Effector memory CD8-positive, alpha-beta T cell (primary cell): ENCODE measurements at regions not wholly inside any gene's neighbourhood (a gene's known extent, or its start where the extent isn't known, plus 50 kb on each side); places are given as distances from the start of the nearest gene placed in this dataset.

ENCODE experiments used
- ATAC-seq: fragments of 150-1000 bp; cut with Tn5 transposase; replicated peaks from 2 replicates; pipeline ENCODE4 v1.10.0; 2021; ENCODE audit warnings: mild to moderate bottlenecking, moderate library complexity
- DNase-seq, 3 experiments: peaks; one replicate each; pipeline ENCODE4 v3.0.0; 2021
- H3K27ac Mint-ChIP-seq, 2 donors: one replicate each; pipeline ENCODE4 v1.8.0; 2022; ENCODE audit warnings: mild to moderate bottlenecking in 2 of 2, mixed read lengths in 2 of 2, moderate library complexity in 2 of 2
- H3K27me3 Mint-ChIP-seq, 2 donors: one replicate each; pipeline ENCODE4 v1.8.0; 2022; ENCODE audit warnings: mixed read lengths in 2 of 2
- H3K36me3 Mint-ChIP-seq: one replicate; pipeline ENCODE4 v1.8.0; 2022; ENCODE audit warnings: mild to moderate bottlenecking, moderate library complexity, mixed read lengths; ENCODE audit not compliant: insufficient read depth
- H3K4me1 Mint-ChIP-seq, 2 donors: one replicate each; pipeline ENCODE4 v1.8.0; 2022; ENCODE audit warnings: low read depth in 2 of 2, mixed read lengths in 2 of 2
- H3K4me3 Mint-ChIP-seq, 2 donors: one replicate each; pipeline ENCODE4 v1.8.0; 2022; ENCODE audit warnings: mild to moderate bottlenecking in 2 of 2, mixed read lengths in 2 of 2, moderate library complexity in 2 of 2
- H3K9me3 Mint-ChIP-seq, 2 donors: one replicate each; pipeline ENCODE4 v1.8.0; 2022; ENCODE audit warnings: mixed read lengths in 2 of 2

- peaks cover 3 to 9% of the 10 kb centered on the region in 2 donors for H3K9me3 Mint-ChIP-seq
- H3K4me3 Mint-ChIP-seq = no peak overlapping the region
- H3K4me1 Mint-ChIP-seq = peaks cover 0 to 3% of the 10 kb centered on the region in 2 donors
- peaks cover 17 to 29% of the 10 kb centered on the region in 2 donors for H3K27me3 Mint-ChIP-seq
- ATAC-seq (no peak), DNase-seq (no peak)
- H3K27ac Mint-ChIP-seq = no peak overlapping the region
- H3K36me3 Mint-ChIP-seq = no peaks in the 10 kb centered on the region
These were observed 171.9 kb upstream of the SALL3 start for GRCh38 chr18:78807668-78808067.

DNA sequence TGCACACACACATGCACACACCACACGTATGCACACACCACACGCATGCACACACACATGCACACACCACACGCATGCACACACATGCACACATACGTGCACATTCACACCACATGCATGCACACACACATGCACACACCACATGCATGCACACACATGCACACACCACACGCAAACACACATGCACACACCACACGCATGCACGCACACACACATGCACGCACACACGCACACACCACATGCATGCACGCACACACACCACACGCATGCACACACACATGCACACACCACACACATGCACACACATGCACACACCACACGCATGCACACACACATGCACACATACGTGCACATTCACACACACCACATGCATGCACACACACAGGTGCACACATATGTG lies 169.8 kb upstream of the SALL3 start:
- ATAC-seq (no peak), DNase-seq (no peak)
- no peak overlapping the region for H3K4me3 Mint-ChIP-seq
- no peaks in the 10 kb centered on the region for H3K36me3 Mint-ChIP-seq
- H3K4me1 Mint-ChIP-seq = peaks cover 0 to 3% of the 10 kb centered on the region in 2 donors
- peaks cover 23 to 27% of the 10 kb centered on the region in 2 donors for H3K27me3 Mint-ChIP-seq
- H3K27ac Mint-ChIP-seq = no peak overlapping the region
- H3K9me3 Mint-ChIP-seq = peaks cover 3 to 9% of the 10 kb centered on the region in 2 donors

DNA sequence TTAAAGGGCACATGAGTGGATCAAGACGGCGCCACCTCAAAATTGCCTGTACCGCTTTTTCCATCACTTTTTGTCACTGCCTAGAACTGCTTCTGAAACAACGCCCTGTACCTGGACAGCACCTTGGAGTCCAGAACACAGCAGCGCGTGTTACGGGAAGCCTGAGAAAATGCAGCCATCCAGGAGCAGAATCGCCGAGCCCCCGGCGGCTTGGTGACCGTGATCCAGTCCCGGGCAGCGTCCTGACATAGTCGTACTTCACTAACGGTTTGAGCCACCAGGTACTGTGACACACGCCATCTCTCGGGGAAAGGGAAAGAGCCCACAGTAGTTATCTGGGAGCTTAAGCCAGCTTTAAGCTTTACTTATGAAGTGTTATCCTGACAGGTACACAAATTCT lies 168.9 kb upstream of the SALL3 start:
- DNase-seq (no peak), ATAC-seq (no peak)
- H3K36me3 Mint-ChIP-seq = no peaks in the 10 kb centered on the region
- no peak overlapping the region for H3K4me3 Mint-ChIP-seq
- H3K27ac Mint-ChIP-seq = no peak overlapping the region
- H3K4me1 Mint-ChIP-seq = peaks cover 2 to 3% of the 10 kb centered on the region in 2 donors
- peaks cover 27 to 31% of the 10 kb centered on the region in 2 donors for H3K27me3 Mint-ChIP-seq
- peaks cover 3 to 9% of the 10 kb centered on the region in 2 donors for H3K9me3 Mint-ChIP-seq

DNA sequence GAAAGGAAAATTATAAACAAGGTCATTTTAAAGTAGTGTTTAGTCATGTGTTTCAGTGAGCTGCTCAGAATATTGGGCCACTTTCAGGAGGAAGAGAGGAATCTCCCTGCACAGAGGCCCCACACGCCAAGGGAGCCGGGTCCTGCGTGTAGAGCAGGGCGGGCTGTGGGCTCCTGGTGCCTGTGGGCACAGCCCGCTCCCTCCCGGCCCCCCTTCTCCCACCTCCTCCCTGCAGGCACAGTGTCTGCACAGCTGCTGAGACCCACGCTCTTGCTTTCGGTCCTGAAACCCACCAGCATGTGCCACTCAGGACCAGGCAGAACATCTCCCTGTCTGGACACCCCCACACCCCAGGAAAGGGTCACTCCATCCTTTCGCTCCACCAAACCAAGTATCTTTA lies 167.6 kb upstream of the SALL3 start:
- Mint-ChIP-seq H3K4me1 (peaks cover 2 to 3% of the 10 kb centered on the region in 2 donors), H3K27ac (no peak overlapping the region), H3K4me3 (no peak overlapping the region), H3K36me3 (no peaks in the 10 kb centered on the region), H3K9me3 (peaks cover 3 to 9% of the 10 kb centered on the region in 2 donors), H3K27me3 (peaks cover 21 to 29% of the 10 kb centered on the region in 2 donors)
- no peak for ATAC-seq
- no peak for DNase-seq

DNA sequence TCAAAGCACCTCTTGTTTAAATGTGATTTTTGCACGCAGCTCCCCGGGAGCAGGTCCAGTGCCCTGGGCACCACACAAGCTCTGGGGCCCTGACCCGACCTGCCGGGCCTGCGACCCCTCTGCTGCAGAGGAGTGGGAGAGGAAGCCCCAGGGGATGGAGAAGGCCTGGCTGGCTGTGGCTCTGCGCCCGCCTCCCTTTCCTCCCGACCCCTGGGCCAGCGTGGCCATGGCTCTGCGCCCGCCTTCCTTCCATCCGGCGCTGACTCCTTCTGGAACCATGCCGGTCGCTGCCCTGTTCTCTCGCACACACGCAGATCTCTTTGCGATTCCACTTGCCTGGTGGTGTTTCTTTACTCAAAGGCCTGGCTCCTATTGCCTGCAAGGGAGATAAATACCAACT lies 166.5 kb upstream of the SALL3 start:
- no peak for ATAC-seq
- H3K27me3 Mint-ChIP-seq = peaks cover 22 to 34% of the 10 kb centered on the region in 2 donors
- no peak overlapping the region for H3K27ac Mint-ChIP-seq
- H3K36me3 Mint-ChIP-seq = no peaks in the 10 kb centered on the region
- H3K4me3 Mint-ChIP-seq = no peak overlapping the region
- peaks cover 3 to 9% of the 10 kb centered on the region in 2 donors for H3K9me3 Mint-ChIP-seq
- peaks cover 2 to 3% of the 10 kb centered on the region in 2 donors for H3K4me1 Mint-ChIP-seq
- no peak for DNase-seq

DNA sequence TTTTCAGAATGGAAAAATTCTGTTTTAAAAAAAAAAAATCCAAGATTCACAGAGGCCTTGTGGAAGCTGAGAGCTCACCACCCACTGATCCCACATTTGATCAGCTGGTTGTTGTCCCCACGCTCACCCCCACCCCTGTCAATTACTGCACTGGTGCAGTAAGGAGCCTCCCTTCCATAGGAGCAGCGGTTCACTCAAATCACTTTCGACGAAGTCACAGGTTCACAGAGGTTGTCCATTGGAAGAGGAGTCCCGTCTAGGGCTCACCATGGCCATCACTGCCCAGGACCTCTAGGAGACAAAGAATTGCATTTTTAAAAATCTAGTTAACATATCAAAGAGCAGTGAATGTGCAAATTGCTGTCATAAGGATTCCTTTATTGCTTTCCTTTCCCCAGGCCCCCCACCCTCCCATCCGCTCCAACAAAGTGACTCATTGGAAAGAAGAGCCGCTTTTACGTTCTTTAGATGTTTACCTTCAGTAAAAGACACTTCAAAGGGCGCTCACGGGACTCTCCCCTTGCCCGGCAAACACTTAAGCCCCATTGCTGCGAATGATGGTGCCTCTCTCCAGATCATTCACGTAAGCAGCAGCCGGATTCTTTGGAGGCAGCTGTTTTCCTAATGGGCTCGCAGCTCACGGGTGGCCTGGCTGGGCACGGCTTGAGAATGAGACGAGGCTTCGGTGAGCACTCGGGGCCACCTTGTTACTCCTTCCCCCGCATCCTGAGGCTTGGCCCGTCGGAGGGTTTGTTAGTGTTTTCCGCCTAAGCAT lies 165.5 kb upstream of the SALL3 start:
- peaks cover 28 to 42% of the 10 kb centered on the region in 2 donors for H3K27me3 Mint-ChIP-seq
- H3K27ac Mint-ChIP-seq = no peak overlapping the region
- H3K9me3 Mint-ChIP-seq = peaks cover 3 to 9% of the 10 kb centered on the region in 2 donors
- ATAC-seq (no peak), DNase-seq (no peak)
- H3K36me3 Mint-ChIP-seq = no peaks in the 10 kb centered on the region
- peaks cover 2 to 3% of the 10 kb centered on the region in 2 donors for H3K4me1 Mint-ChIP-seq
- H3K4me3 Mint-ChIP-seq = no peak overlapping the region

GRCh38 chr18:78814766-78815165 lies 164.9 kb upstream of the SALL3 start:
- H3K27me3 Mint-ChIP-seq = peaks cover 28 to 42% of the 10 kb centered on the region in 2 donors
- H3K36me3 Mint-ChIP-seq = no peaks in the 10 kb centered on the region
- no peak overlapping the region for H3K4me3 Mint-ChIP-seq
- peaks cover 3 to 6% of the 10 kb centered on the region in 2 donors for H3K9me3 Mint-ChIP-seq
- ATAC-seq = no peak
- peaks cover 2 to 3% of the 10 kb centered on the region in 2 donors for H3K4me1 Mint-ChIP-seq
- H3K27ac Mint-ChIP-seq = no peak overlapping the region
- no peak for DNase-seq

- H3K36me3 Mint-ChIP-seq = no peaks in the 10 kb centered on the region
- H3K9me3 Mint-ChIP-seq = no peaks in the 10 kb centered on the region
- H3K4me1 Mint-ChIP-seq = peaks cover 0 to 2% of the 10 kb centered on the region in 2 donors
- ATAC-seq = no peak
- no peak overlapping the region for H3K4me3 Mint-ChIP-seq
- no peak for DNase-seq
- no peak overlapping the region for H3K27ac Mint-ChIP-seq
- peaks cover 28 to 42% of the 10 kb centered on the region in 2 donors for H3K27me3 Mint-ChIP-seq
These were observed 163.5 kb upstream of the SALL3 start for GRCh38 chr18:78816114-78816513.

- no peak for ATAC-seq
- H3K27ac Mint-ChIP-seq = no peak overlapping the region
- no peak overlapping the region for H3K4me3 Mint-ChIP-seq
These were observed 162.7 kb upstream of the SALL3 start for GRCh38 chr18:78816916-78817315.

GRCh38 chr18:78818495-78818894 lies 161.1 kb upstream of the SALL3 start:
- ATAC-seq = no peak
- H3K4me1 Mint-ChIP-seq = peaks cover 0 to 2% of the 10 kb centered on the region in 2 donors

More at GRCh38 chr18:78816916-78817315, 162.7 kb upstream of the SALL3 start:
- Mint-ChIP-seq H3K9me3 (no peaks in the 10 kb centered on the region), H3K36me3 (no peaks in the 10 kb centered on the region), H3K4me1 (peaks cover 0 to 2% of the 10 kb centered on the region in 2 donors), H3K27me3 (peaks cover 28 to 42% of the 10 kb centered on the region in 2 donors)
- no peak for DNase-seq

DNA sequence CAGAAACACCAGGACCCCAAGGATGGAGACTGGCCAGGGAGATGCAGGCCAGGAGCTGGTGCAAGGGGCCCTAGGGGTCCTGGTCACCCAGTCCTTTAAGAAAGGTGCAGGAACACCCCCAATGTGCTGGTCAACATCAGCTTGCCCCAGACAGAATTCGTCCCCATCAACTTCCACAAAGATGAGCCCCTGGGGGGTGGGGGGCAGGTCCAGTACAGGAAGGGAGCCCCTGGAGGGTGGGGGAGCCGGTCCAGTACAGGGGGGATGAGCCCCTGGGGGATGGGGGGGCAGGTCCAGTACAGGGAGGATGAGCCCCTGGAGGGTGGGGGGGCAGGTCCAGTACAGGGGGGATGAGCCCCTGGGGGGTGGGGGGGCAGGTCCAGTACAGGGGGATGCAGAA lies 160.7 kb upstream of the SALL3 start:
- DNase-seq (no peak), ATAC-seq (no peak)
- H3K4me3 Mint-ChIP-seq = no peak overlapping the region
- H3K27me3 Mint-ChIP-seq = peaks cover 18 to 51% of the 10 kb centered on the region in 2 donors
- peaks cover 0 to 2% of the 10 kb centered on the region in 2 donors for H3K4me1 Mint-ChIP-seq
- H3K36me3 Mint-ChIP-seq = no peaks in the 10 kb centered on the region
- H3K27ac Mint-ChIP-seq = no peak overlapping the region
- no peaks in the 10 kb centered on the region for H3K9me3 Mint-ChIP-seq

More at GRCh38 chr18:78818495-78818894, 161.1 kb upstream of the SALL3 start:
- DNase-seq = no peak
- Mint-ChIP-seq H3K4me3 (no peak overlapping the region), H3K9me3 (no peaks in the 10 kb centered on the region), H3K27me3 (peaks cover 18 to 49% of the 10 kb centered on the region in 2 donors), H3K36me3 (no peaks in the 10 kb centered on the region), H3K27ac (no peak overlapping the region)

- Mint-ChIP-seq H3K4me1 (peaks cover 0 to 2% of the 10 kb centered on the region in 2 donors), H3K9me3 (no peaks in the 10 kb centered on the region), H3K27ac (no peak overlapping the region), H3K4me3 (no peak overlapping the region), H3K27me3 (peaks cover 10 to 42% of the 10 kb centered on the region in 2 donors), H3K36me3 (no peaks in the 10 kb centered on the region)
- ATAC-seq (no peak), DNase-seq (no peak)
These were observed 159.3 kb upstream of the SALL3 start for GRCh38 chr18:78820161-78820834.

DNA sequence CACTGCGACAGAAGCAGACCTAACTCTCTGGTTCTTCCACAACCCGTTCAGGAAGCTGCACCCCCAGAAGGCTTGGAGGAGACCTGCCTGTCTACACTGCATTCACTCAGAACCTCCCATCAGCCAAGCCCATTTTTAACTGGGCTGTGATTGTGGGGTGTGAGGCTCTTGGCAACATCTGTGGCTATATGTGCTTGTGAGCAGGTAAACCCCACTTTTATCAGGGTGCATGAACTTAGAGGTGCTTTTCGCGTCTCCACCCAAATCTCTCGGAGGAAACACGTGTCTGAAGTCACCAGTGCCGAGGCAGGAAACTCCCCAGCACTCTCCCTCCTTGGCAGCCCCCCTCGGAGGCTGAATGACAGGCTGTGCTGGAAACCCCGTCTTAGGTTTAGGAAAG lies 158.2 kb upstream of the SALL3 start:
- Mint-ChIP-seq H3K9me3 (no peaks in the 10 kb centered on the region), H3K4me3 (no peak overlapping the region), H3K4me1 (no peaks in the 10 kb centered on the region), H3K27me3 (peaks cover 7 to 39% of the 10 kb centered on the region in 2 donors), H3K27ac (no peak overlapping the region), H3K36me3 (no peaks in the 10 kb centered on the region)
- DNase-seq (no peak), ATAC-seq (no peak)
